Muscle layer of colon (tissue), 2 donors: ENCODE measurements at regions not wholly inside any gene's neighbourhood (a gene's known extent, or its start where the extent isn't known, plus 50 kb on each side); places are given as distances from the start of the nearest gene placed in this dataset.

Experiments used
- H3K27ac ChIP-seq: one replicate; pipeline ENCODE4 v1.7.0; 2013; ENCODE audit warnings: low read depth, mild to moderate bottlenecking, low read length, moderate library complexity
- H3K27me3 ChIP-seq, 2 donors: one replicate each; pipeline ENCODE4 v1.7.0; 2013; ENCODE audit warnings: low read length in 2 of 2, mild to moderate bottlenecking in 2 of 2; ENCODE audit not compliant: insufficient read depth in 2 of 2, control insufficient read depth in 1 of 2
- H3K36me3 ChIP-seq: one replicate; pipeline ENCODE4 v1.7.0; 2013; ENCODE audit warnings: mild to moderate bottlenecking, low read length; ENCODE audit not compliant: insufficient read depth
- H3K4me1 ChIP-seq: one replicate; pipeline ENCODE4 v1.7.0; 2013; ENCODE audit warnings: mild to moderate bottlenecking, low read length; ENCODE audit not compliant: insufficient read depth
- H3K4me3 ChIP-seq, 2 donors: one replicate each; pipeline ENCODE4 v1.7.0; 2013; ENCODE audit warnings: low read length in 2 of 2, low read depth in 1 of 2, mild to moderate bottlenecking in 1 of 2, moderate library complexity in 1 of 2
- H3K9ac ChIP-seq: one replicate; pipeline ENCODE4 v1.7.0; 2013; ENCODE audit warnings: low read length
- H3K9me3 ChIP-seq: one replicate; pipeline ENCODE4 v1.7.0; 2013; ENCODE audit warnings: mild to moderate bottlenecking, low read length
- donor health status: abdominal sarcoma.
- donor health status: Adenocarcinoma of cecum.

GRCh38 chr6:1013656-1014430, 298.1 kb upstream of the FOXQ1 start:
- H3K27ac ChIP-seq: no peak overlapping the region
- H3K36me3 ChIP-seq: no peaks in the 10 kb centered on the region
- no peak overlapping the region for H3K9ac ChIP-seq
- no peak overlapping the region for H3K4me3 ChIP-seq
- no peaks in the 10 kb centered on the region for H3K27me3 ChIP-seq
- H3K4me1 ChIP-seq: no peaks in the 10 kb centered on the region
- no peaks in the 10 kb centered on the region for H3K9me3 ChIP-seq

GRCh38 chr6:1009103-1009502, 302.8 kb upstream of the FOXQ1 start:
- H3K36me3 ChIP-seq: no peaks in the 10 kb centered on the region
- no peak overlapping the region for H3K27ac ChIP-seq
- H3K4me3 ChIP-seq: no peak overlapping the region
- H3K27me3 ChIP-seq: no peaks in the 10 kb centered on the region
- H3K4me1 ChIP-seq: no peaks in the 10 kb centered on the region
- no peaks in the 10 kb centered on the region for H3K9me3 ChIP-seq
- H3K9ac ChIP-seq: no peak overlapping the region

GRCh38 chr6:1007159-1007558, 304.7 kb upstream of the FOXQ1 start:
- no peaks in the 10 kb centered on the region for H3K36me3 ChIP-seq
- H3K27ac ChIP-seq: no peak overlapping the region
- no peak overlapping the region for H3K9ac ChIP-seq
- no peaks in the 10 kb centered on the region for H3K9me3 ChIP-seq
- H3K4me3 ChIP-seq: no peak overlapping the region
- no peaks in the 10 kb centered on the region for H3K4me1 ChIP-seq
- H3K27me3 ChIP-seq: no peaks in the 10 kb centered on the region

GRCh38 chr6:1004885-1005630, 306.8 kb upstream of the FOXQ1 start:
- H3K36me3 ChIP-seq: no peaks in the 10 kb centered on the region
- no peak overlapping the region for H3K27ac ChIP-seq
- no peak overlapping the region for H3K4me3 ChIP-seq
- H3K9ac ChIP-seq: no peak overlapping the region
- H3K4me1 ChIP-seq: no peaks in the 10 kb centered on the region
- no peaks in the 10 kb centered on the region for H3K9me3 ChIP-seq
- H3K27me3 ChIP-seq: no peaks in the 10 kb centered on the region

GRCh38 chr6:1003394-1004160, 308.3 kb upstream of the FOXQ1 start:
- no peaks in the 10 kb centered on the region for H3K27me3 ChIP-seq
- no peak overlapping the region for H3K4me3 ChIP-seq
- no peaks in the 10 kb centered on the region for H3K4me1 ChIP-seq

GRCh38 chr6:1002989-1003388, 308.9 kb upstream of the FOXQ1 start:
- H3K4me3 ChIP-seq: no peak overlapping the region
- H3K27me3 ChIP-seq: no peaks in the 10 kb centered on the region
- H3K4me1 ChIP-seq: no peaks in the 10 kb centered on the region

More at GRCh38 chr6:1003394-1004160, 308.3 kb upstream of the FOXQ1 start:
- Histone ChIP-seq H3K9me3 (no peaks in the 10 kb centered on the region), H3K27ac (no peak overlapping the region), H3K9ac (no peak overlapping the region), H3K36me3 (no peaks in the 10 kb centered on the region)

GRCh38 chr6:1001655-1002349, 308.9 kb upstream of the EXOC2 start:
- H3K4me1 ChIP-seq: no peaks in the 10 kb centered on the region
- H3K27ac ChIP-seq: no peak overlapping the region
- H3K9ac ChIP-seq: no peak overlapping the region
- no peak overlapping the region for H3K4me3 ChIP-seq
- H3K9me3 ChIP-seq: no peaks in the 10 kb centered on the region
- no peaks in the 10 kb centered on the region for H3K36me3 ChIP-seq
- no peaks in the 10 kb centered on the region for H3K27me3 ChIP-seq

More at GRCh38 chr6:1002989-1003388, 308.9 kb upstream of the FOXQ1 start:
- Histone ChIP-seq H3K36me3 (no peaks in the 10 kb centered on the region), H3K9ac (no peak overlapping the region), H3K9me3 (no peaks in the 10 kb centered on the region), H3K27ac (no peak overlapping the region)

GRCh38 chr6:999552-999951, 306.6 kb upstream of the EXOC2 start:
- no peaks in the 10 kb centered on the region for H3K4me1 ChIP-seq
- H3K4me3 ChIP-seq: no peak overlapping the region
- no peak overlapping the region for H3K9ac ChIP-seq
- no peak overlapping the region for H3K27ac ChIP-seq
- no peaks in the 10 kb centered on the region for H3K36me3 ChIP-seq
- H3K27me3 ChIP-seq: no peaks in the 10 kb centered on the region
- no peaks in the 10 kb centered on the region for H3K9me3 ChIP-seq

GRCh38 chr6:998551-998950, 305.6 kb upstream of the EXOC2 start:
- Histone ChIP-seq H3K9me3 (no peaks in the 10 kb centered on the region), H3K36me3 (no peaks in the 10 kb centered on the region), H3K4me3 (no peak overlapping the region), H3K4me1 (no peaks in the 10 kb centered on the region), H3K27ac (no peak overlapping the region), H3K27me3 (no peaks in the 10 kb centered on the region), H3K9ac (no peak overlapping the region)

GRCh38 chr6:996271-996852, 303.4 kb upstream of the EXOC2 start:
- no peak overlapping the region for H3K4me3 ChIP-seq
- H3K36me3 ChIP-seq: no peaks in the 10 kb centered on the region
- H3K9ac ChIP-seq: no peak overlapping the region
- no peaks in the 10 kb centered on the region for H3K9me3 ChIP-seq
- H3K27me3 ChIP-seq: no peaks in the 10 kb centered on the region
- H3K27ac ChIP-seq: no peak overlapping the region
- H3K4me1 ChIP-seq: no peaks in the 10 kb centered on the region

GRCh38 chr6:991192-991591, 298.3 kb upstream of the EXOC2 start:
- Histone ChIP-seq H3K27me3 (no peaks in the 10 kb centered on the region), H3K4me3 (no peak overlapping the region), H3K36me3 (no peaks in the 10 kb centered on the region), H3K27ac (no peak overlapping the region), H3K9me3 (peaks cover 4% of the 10 kb centered on the region), H3K9ac (no peak overlapping the region), H3K4me1 (no peaks in the 10 kb centered on the region)
